OCI-LY3 (cell line): ENCODE measurements at regions not wholly inside any gene's neighbourhood (a gene's known extent, or its start where the extent isn't known, plus 50 kb on each side); places are given as distances from the start of the nearest gene placed in this dataset.

Experiments used
- CTCF ChIP-seq: fragments of 200-600, 300-600 bp; sonication (generic); IDR thresholded peaks from 2 replicates; pipeline ENCODE4 v1.5.1; 2014; ENCODE audit warnings: antibody characterized with exemption, low read length, low read depth
- EZH2phosphoT487 ChIP-seq: fragments of 200-600 bp; shearing (Covaris generic); IDR thresholded peaks from 2 replicates; pipeline ENCODE4 v1.6.1; 2018; ENCODE audit warnings: antibody characterized with exemption, mixed run types, low read depth

GRCh38 chr1:234760303-234760723 is 150.3 kb upstream of the IRF2BP2 start:
- TF ChIP-seq CTCF (no peak), EZH2phosphoT487 (no peak)
